8988T (cell line): ENCODE measurements at regions not wholly inside any gene's neighbourhood (a gene's known extent, or its start where the extent isn't known, plus 50 kb on each side); places are given as distances from the start of the nearest gene placed in this dataset.

ENCODE experiments used
- DNase-seq: peaks from one replicate; pipeline ENCODE4 v3.0.0; 2011

- no peak for DNase-seq
Observed at GRCh38 chr1:172895050-172895460, 155.7 kb downstream of the TNFSF18 start.

GRCh38 chr1:172895761-172896160, 155.0 kb downstream of the TNFSF18 start:
- no peak for DNase-seq

GRCh38 chr1:172897738-172898137, 153.0 kb downstream of the TNFSF18 start:
- DNase-seq, result no peak

- DNase-seq, result no peak
Observed at GRCh38 chr1:172898866-172899265, 151.9 kb downstream of the TNFSF18 start.

GRCh38 chr1:172900376-172900997, 150.3 kb downstream of the TNFSF18 start:
- DNase-seq, result no peak

- no peak for DNase-seq
Observed at GRCh38 chr1:172902200-172902599, 148.5 kb downstream of the TNFSF18 start.

- no peak for DNase-seq
Observed at GRCh38 chr1:172902861-172903381, 147.8 kb downstream of the TNFSF18 start.

GRCh38 chr1:172903581-172904220, 147.0 kb downstream of the TNFSF18 start:
- DNase-seq, result no peak

GRCh38 chr1:172905452-172905851, 145.3 kb downstream of the TNFSF18 start:
- DNase-seq, result no peak

- no peak for DNase-seq
Observed at GRCh38 chr1:172906778-172907592, 143.8 kb downstream of the TNFSF18 start.

GRCh38 chr1:172907834-172908326, 142.9 kb downstream of the TNFSF18 start:
- DNase-seq, result no peak

- no peak for DNase-seq
Observed at GRCh38 chr1:172909606-172910326, 141.0 kb downstream of the TNFSF18 start.

- no peak for DNase-seq
Observed at GRCh38 chr1:172912765-172913260, 137.9 kb downstream of the TNFSF18 start.

GRCh38 chr1:172914501-172915144, 136.1 kb downstream of the TNFSF18 start:
- no peak for DNase-seq

- no peak for DNase-seq
Observed at GRCh38 chr1:172915271-172915670, 135.5 kb downstream of the TNFSF18 start.

GRCh38 chr1:172916116-172916515, 134.6 kb downstream of the TNFSF18 start:
- no peak for DNase-seq

GRCh38 chr1:172917972-172918371, 132.8 kb downstream of the TNFSF18 start:
- no peak for DNase-seq

- no peak for DNase-seq
Observed at GRCh38 chr1:172918478-172918877, 132.3 kb downstream of the TNFSF18 start.

- no peak for DNase-seq
Observed at GRCh38 chr1:172926070-172926469, 124.7 kb downstream of the TNFSF18 start.

GRCh38 chr1:172928412-172928811, 122.3 kb downstream of the TNFSF18 start:
- no peak for DNase-seq

GRCh38 chr1:172929006-172929405, 121.7 kb downstream of the TNFSF18 start:
- no peak for DNase-seq

- no peak for DNase-seq
Observed at GRCh38 chr1:172930142-172930541, 120.6 kb downstream of the TNFSF18 start.
